Cardiac fibroblast (primary cell): ENCODE measurements at regions not wholly inside any gene's neighbourhood (a gene's known extent, or its start where the extent isn't known, plus 50 kb on each side); places are given as distances from the start of the nearest gene placed in this dataset.
"Not testable (repeated sequence)": the region's sequence is repeated elsewhere in the genome, so short reads cannot be mapped to it uniquely, and the experiment has no call there.

ENCODE experiments used
- DNase-seq, 2 donors: peaks; one replicate each; pipeline versions ENCODE4 v3.0.0 to v3.0.0-alpha.2; 2010; ENCODE audit warnings: low read depth in 2 of 2
- H3K4me3 ChIP-seq, 2 donors: replicated peaks in 1 of 2; 1 replicate in 1 of 2; 2 replicates in 1 of 2; pipeline ENCODE4 v1.5.1; 2011; ENCODE audit warnings: low read depth in 2 of 2, low read length in 2 of 2, mild to moderate bottlenecking in 2 of 2, moderate library complexity in 1 of 2
- CTCF ChIP-seq: IDR thresholded peaks from one replicate; pipeline ENCODE4 v1.5.1; 2011; ENCODE audit warnings: low read depth, mild to moderate bottlenecking, low read length, inconsistent platforms

DNA sequence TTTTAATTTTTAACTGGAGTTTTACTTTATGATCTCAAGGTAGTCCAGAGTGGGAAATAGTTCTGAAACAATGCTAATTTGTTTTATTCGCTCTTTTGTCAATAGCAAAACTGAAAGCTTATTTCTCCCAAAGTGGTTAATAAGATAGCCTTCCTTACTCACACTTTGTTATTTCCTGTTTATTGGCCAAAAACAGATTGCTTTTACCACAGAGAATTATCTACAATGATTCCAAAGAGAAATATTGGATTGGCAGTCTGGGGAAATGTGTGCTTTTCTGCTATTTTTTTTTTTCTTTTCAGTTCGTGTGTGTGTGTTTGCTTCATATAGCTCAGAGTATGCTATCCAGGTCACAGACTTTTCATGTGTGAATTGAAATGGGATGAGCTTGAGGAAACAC, 756.7 kb upstream of the RGMB start:
- TF ChIP-seq CTCF, result no peak
- no peak overlapping the region for H3K4me3 ChIP-seq
- peak; percentile 24 to 30 for DNase-seq

DNA sequence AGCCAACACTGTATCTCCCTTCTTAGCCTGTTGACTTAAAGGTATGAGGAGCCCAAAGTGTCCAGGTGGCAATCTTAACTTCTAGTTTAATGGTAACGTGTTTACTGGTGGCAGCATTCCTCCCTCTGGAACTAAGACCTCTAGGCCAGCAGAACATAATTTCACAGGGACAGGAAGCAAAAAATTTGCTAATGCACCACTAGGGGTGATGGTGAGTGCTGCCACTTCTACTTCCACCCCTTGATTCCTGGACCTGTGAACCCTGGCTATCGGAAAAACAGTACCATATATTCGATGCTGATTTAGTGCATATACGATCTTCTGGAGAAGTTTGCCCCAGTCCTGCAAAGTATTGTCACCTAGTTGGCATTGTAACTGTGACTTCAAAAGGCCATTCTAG, 743.2 kb upstream of the RGMB start:
- not testable (repeated sequence) for H3K4me3 ChIP-seq, DNase-seq
- peak; percentile 33 for TF ChIP-seq CTCF

DNA sequence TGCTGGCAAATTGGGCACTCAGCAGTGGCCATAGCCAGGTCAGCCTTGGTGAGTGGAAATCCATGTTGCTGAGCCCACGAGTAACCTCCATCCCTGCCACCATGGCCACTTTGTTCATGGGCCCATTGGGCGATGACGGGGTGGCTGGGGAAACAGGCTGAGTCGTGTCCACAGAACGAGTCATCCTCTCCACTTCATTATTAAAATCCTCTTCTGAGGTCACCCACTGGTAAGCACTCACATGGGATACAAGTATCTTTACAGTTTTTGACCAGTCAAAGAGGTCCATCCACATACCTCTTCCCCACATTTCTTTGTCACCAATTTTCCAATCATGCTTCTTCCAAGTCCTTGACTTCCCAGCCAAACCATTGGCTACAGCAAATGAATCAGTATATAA, 742.4 kb upstream of the RGMB start:
- H3K4me3 ChIP-seq, result not testable (repeated sequence)
- DNase-seq, result peak in 1 of 2 donors; percentile 6

GRCh38 chr5:98031496-98031895, 742.0 kb upstream of the RGMB start:
- DNase-seq, result no peak
- H3K4me3 ChIP-seq, result no peak overlapping the region
- TF ChIP-seq CTCF, result no peak

- DNase-seq, result no peak
- H3K4me3 ChIP-seq, result no peak overlapping the region
- TF ChIP-seq CTCF, result no peak
These were observed 741.5 kb upstream of the RGMB start for GRCh38 chr5:98031926-98032325.

DNA sequence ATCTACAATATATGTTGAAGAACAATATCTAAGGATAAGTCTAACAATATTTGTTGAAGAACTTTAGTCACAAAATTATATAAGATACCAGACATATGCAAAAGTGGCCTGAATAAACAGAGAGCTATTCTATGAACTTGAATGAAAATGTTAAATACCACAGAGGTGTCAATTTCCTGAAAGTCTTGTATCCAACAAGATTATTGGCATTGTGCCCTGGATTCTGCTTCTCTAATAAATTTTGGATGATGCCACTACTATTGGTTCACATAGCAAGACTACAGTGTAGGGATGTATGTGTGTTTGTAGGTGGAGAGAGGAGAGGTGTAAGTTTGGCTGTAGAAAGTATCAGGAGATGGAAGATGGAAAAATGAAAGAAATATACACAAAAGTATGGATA, 731.8 kb upstream of the RGMB start:
- no peak for TF ChIP-seq CTCF
- DNase-seq, result peak in 1 of 2 donors; percentile 12
- no peak overlapping the region for H3K4me3 ChIP-seq

DNA sequence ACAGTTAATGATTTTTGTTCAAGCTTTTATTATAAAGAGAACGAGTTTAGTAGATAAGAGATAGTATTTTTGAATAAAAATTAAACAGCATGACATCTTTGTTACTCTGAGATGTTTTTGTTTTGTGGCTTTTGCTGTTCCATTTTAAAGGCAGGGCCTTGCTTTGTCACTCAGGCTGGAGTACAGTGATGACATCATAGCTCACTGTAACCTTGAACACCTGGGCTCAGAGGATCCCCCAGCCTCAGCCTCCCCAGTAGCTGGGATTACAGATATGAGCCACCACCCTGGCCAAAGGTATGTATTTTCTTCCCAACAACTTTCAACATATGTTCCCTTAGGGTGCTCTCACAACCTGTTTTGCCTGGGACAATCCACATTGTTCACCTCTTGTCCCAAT, 730.9 kb upstream of the RGMB start:
- H3K4me3 ChIP-seq, result no peak overlapping the region

More for the DNA sequence above, 730.9 kb upstream of the RGMB start:
- no peak for TF ChIP-seq CTCF
- no peak for DNase-seq
